Activated naive CD4-positive, alpha-beta T cell (primary cell): ENCODE measurements at regions not wholly inside any gene's neighbourhood (a gene's known extent, or its start where the extent isn't known, plus 50 kb on each side); places are given as distances from the start of the nearest gene placed in this dataset.

Source experiments
- DNase-seq, 4 experiments: peaks; one replicate each; lab custom pipeline; 2025; lab: John Stamatoyannopoulos, UW

DNA sequence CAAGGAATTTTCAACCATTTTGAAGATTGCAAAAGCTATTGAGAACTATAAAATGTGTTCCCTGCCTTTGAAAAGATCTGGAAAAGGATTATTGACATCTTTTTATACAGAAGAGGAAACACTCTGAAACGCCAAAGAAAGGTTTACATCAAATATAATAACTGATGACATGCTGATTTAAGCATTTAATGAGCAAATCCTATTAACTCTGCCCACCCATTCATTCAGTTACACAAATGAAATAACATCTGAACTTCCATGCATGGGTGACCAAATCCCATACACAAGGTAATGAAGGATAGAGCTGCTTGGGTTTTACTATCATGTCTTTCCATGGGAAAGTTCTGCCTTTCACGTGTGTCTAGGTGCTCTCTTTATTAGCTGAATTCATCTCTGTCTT, 589.4 kb upstream of the WWC1 start:
- DNase-seq = no peak

DNA sequence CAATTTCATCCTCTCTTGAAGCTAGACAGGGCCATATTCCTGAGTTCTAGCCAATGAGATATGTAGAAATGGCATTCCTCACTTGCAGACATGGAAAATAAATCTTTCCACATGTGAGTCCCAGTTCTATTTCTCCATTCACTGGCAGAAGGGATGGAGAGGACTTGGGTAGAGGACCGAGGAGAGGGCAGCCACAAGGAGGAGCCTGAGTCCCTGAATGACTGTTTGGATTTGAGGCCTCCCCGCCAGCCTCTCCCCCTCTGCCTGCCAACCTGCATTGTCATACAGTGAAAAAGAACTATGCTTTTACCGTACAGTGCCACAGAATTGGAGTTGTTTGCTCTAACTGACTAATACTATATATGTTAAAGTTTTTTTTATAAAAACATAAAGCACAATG, 583.0 kb upstream of the WWC1 start:
- no peak for DNase-seq

GRCh38 chr5:167709625-167710024, 581.8 kb upstream of the WWC1 start:
- no peak for DNase-seq

- DNase-seq = no peak
Measured at GRCh38 chr5:167710444-167711073, 580.9 kb upstream of the WWC1 start.

- no peak for DNase-seq
Measured at GRCh38 chr5:167712986-167713585, 578.4 kb upstream of the WWC1 start.

DNA sequence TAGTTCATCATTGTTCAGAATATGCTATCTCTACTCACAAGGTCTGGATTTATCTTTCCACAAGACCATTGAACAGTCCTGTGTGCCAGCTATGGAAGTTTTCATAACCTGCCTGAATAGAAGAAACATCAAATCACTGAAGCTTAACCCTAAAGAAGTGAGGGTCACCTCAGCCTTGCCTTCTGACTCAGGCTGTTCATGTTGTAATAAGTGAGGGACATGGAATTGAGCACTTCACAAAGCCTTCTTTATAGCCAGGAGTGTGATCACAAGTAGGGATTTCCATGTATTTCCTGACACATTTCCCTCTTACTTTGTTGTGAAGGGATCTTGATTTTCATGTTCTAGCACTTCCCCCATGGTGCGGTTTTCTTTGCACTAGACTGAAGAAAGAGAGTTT, 577.5 kb upstream of the WWC1 start:
- no peak for DNase-seq

GRCh38 chr5:167716126-167716775, 575.2 kb upstream of the WWC1 start:
- DNase-seq = no peak

DNA sequence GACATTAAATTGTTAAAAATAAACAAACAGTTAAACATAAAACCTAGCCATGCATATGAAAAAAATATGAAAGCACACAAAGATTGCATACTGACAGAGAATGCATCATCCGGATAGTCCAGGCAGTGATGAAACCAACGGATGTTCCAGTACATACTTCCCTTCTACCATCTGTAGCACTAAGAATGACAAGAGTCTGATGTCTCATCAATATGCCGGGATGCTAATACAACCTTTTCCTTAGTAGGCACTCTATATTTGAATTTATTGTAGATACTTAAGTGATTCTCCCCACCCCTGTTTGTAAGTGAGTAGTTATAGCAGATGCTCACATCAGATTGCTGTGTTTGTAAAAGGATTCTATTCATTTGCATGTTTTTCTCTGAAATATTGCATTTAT, 571.2 kb upstream of the WWC1 start:
- no peak for DNase-seq

- no peak for DNase-seq
Measured at GRCh38 chr5:167720676-167721260, 570.7 kb upstream of the WWC1 start.

DNA sequence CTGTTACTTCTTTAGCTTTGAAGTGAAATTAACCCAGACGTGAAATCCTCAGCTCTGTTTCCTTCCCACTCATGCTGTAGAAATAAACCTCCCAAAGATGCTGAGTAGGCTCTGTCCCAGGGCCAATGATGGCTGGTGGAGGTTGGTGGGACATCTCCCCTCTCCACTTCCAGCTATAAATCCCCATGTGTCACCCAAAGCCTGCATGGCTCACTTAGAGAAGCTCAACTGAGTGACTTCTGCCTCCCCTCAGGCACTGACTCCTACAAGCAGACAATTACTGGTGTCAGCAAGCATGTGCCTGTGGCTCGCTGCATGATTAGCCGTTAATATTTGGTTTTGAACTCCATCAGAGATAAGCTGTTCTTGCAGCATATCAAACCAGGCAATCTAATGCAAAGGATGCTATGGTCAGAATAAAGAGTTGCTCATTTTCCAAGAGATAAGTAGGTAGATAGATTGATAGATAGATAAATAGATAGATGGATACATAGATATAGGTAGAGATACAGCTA, 569.5 kb upstream of the WWC1 start:
- no peak for DNase-seq

DNA sequence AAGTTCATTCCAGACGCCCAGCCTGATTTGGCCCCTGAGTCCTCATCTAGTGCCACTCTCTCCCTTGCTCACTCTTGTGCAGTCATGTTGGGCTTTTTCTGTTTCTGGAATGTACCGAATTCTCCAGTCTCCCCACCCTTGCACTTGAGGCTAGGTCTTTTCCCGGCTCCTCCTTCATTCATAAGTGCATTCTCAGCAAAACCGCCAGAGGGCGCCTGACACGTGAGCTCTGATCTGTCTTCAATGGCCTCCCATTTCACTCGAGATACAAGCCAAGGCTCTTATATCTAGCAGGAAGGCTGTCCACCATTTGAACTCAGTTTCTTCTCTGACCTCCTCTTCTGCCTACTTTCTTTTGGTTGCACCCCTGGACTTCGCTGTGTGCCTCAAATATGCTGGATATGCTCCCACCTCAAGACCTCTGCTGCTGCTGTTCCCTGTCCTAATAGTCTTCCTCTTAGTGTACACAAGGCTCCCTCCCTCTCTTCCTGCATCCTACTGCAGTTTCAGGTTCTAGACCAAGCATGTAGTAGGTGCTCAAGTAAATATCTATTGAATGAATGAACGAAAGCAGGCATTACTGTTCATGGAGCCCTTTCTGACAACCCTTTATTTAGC, 568.1 kb upstream of the WWC1 start:
- peak in 3 of 4 experiments; percentile 1 to 50 (median 41) for DNase-seq

- DNase-seq = no peak
Measured at GRCh38 chr5:167725264-167725663, 566.2 kb upstream of the WWC1 start.

- no peak for DNase-seq
Measured at GRCh38 chr5:167725741-167726140, 565.7 kb upstream of the WWC1 start.

GRCh38 chr5:167726642-167727041, 564.8 kb upstream of the WWC1 start:
- no peak for DNase-seq

DNA sequence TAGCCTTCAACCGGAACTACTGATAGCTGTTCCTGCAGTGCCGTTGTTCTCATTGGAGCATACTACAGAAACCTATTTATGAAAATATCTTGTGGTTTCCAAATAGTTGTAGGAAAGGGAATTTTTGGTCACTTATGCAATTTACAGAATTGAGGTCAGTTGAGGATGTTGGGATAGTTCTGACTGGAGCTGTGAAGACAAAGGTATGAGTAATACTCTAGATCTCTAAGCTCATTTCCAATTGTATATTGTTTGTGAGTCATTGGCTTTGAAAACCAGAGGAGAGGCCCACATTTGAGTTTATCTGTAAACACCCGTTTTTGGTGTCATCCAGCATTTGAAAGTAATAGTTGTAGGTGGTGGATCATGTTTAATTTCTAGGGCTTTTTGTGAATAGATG, 561.3 kb upstream of the WWC1 start:
- DNase-seq = no peak

DNA sequence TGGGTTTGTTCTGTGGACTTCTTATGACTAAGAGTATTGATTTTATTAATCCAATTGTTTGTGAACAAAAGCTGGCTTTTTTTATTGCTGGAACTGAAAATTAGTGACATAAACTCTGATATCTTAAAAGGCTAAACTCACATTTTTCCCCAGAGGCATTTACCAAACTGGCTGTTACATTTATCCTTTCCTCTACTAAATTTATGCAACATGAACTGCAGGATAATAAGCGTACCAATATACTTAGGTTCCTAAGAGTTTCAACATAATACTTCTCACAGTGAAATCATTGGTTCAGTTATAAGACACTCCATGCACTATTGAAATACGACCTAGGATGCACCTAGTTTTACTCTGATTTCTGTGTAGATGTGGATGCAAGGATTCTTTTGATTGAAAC, 560.8 kb upstream of the WWC1 start:
- DNase-seq = no peak

GRCh38 chr5:167731951-167732350, 559.5 kb upstream of the WWC1 start:
- DNase-seq = no peak

DNA sequence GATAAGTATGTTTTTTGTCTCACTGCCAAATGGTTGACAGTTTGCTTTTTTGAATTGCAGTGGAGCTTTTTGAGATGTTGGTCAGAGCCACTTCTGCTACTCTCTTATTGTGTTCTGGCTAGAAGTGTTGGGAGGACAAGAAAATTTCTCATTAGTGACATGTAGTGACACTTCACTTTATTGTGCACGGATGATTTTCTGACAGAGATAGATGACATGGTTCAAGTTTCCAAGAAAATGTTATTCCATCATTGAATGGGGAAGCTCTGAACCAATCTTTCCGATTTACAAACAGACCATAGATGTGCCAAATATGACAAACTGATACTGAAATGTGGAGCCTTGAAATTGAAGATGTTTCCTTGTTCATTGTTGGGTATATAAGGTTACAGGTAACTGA, 558.9 kb upstream of the WWC1 start:
- DNase-seq = no peak

DNA sequence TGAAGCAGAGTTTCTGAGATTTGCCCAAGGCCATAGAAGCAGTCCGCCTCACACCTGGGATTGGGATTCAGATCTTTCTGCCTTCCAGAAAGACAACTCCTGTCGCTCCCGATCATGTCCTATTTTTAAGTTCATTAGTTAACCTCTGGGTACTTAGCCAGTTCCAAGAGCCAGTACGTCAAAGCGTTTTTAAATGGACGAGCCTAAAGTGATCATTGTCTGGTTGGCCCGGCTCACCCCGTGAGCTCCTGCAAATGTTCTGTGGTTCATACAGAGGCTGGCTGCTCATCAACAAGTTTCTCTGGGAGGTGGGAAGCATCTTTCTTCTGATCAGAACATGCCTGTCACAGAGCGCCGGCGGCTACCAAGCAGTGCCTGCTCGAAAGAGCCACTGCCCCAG, 554.5 kb upstream of the WWC1 start:
- DNase-seq = no peak

DNA sequence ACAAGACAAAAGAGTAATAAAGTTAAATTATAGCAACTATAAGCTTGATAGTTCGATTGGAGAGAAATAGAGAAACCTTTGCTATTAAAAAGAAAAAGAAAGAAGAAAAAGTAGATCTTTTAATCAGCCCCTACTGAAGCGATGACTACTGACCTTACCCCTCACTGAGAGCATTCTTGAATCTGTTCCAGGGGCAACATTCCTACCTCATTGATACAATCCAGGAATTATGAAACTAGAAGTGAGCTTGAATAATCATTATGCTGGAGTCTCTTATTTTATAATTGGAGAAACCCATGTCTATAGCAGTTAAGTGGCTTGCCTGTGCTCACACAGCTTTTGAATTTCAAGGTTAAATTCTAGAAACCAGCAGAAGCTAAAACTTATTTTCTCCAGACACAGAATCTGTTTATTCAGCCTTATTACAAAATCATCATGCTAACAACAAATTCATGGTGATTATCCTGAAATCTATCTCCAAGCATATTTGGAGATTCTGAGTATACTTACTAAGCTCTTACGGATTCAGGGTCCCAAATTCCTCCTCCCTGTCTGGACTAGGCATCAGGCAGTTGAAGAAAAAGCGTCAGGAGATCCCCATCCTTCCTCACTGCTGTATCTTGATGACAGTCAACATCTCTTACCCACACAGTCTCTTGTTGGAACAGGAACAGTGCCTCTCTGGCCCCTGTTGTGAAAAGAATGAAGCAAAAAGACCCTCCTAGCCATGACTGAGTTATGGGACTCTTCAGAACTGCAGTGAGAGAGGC, 547.6 kb upstream of the WWC1 start:
- DNase-seq = no peak

DNA sequence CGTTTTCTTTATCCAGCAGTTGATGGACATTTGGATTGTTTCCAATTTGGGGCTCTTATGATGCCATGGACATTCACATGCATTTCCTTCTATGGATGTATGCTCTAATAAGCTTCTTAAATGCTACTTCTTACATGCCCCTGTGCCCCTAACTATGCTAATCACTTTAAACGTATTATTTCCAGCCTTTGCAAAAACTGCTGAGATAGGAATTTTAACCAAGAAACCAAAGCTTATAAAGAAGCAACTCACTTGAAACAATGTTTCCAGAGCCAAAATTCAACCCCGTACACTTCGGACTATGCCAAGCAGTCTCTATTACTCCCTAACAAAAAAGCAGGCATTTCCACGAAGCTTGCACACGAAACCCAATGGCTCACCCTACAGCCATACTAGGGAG, 545.6 kb upstream of the WWC1 start:
- DNase-seq = no peak

GRCh38 chr5:167750586-167750985, 540.9 kb upstream of the WWC1 start:
- DNase-seq = no peak
